Ammon's horn (tissue), 1 donor: ENCODE measurements at regions not wholly inside any gene's neighbourhood (a gene's known extent, or its start where the extent isn't known, plus 50 kb on each side); places are given as distances from the start of the nearest gene placed in this dataset.
"Not testable (repeated sequence)": the region's sequence is repeated elsewhere in the genome, so short reads cannot be mapped to it uniquely, and the experiment has no call there.

Source experiments
- DNase-seq: peaks from one replicate; pipeline ENCODE4 v3.0.0-alpha.2; 2016; ENCODE audit warnings: low spot score

GRCh38 chr17:72472853-72473390 is 352.1 kb downstream of the SOX9 start:
- not testable (repeated sequence) for DNase-seq

- DNase-seq: no peak
Measured at GRCh38 chr17:72474243-72474642, 353.4 kb downstream of the SOX9 start.

- no peak for DNase-seq
Measured at GRCh38 chr17:72474719-72475477, 354.1 kb downstream of the SOX9 start.

- DNase-seq: no peak
Measured at GRCh38 chr17:72476134-72476533, 355.3 kb downstream of the SOX9 start.

GRCh38 chr17:72476575-72476986 is 355.8 kb downstream of the SOX9 start:
- DNase-seq: peak; percentile 72

- DNase-seq: no peak
Measured at GRCh38 chr17:72477491-72477890, 356.7 kb downstream of the SOX9 start.

- no peak for DNase-seq
Measured at GRCh38 chr17:72479113-72479512, 358.3 kb downstream of the SOX9 start.

- DNase-seq: no peak
Measured at GRCh38 chr17:72481572-72481971, 360.8 kb downstream of the SOX9 start.

GRCh38 chr17:72485596-72485995 is 364.8 kb downstream of the SOX9 start:
- DNase-seq: no peak

GRCh38 chr17:72486806-72487205 is 366.0 kb downstream of the SOX9 start:
- no peak for DNase-seq

GRCh38 chr17:72487731-72488494 is 367.1 kb downstream of the SOX9 start:
- no peak for DNase-seq

GRCh38 chr17:72488555-72489271 is 367.9 kb downstream of the SOX9 start:
- DNase-seq: no peak

- no peak for DNase-seq
Measured at GRCh38 chr17:72489272-72489641, 368.4 kb downstream of the SOX9 start.

- no peak for DNase-seq
Measured at GRCh38 chr17:72491102-72491501, 370.3 kb downstream of the SOX9 start.

- DNase-seq: no peak
Measured at GRCh38 chr17:72492494-72492893, 371.7 kb downstream of the SOX9 start.

- no peak for DNase-seq
Measured at GRCh38 chr17:72492941-72493340, 372.1 kb downstream of the SOX9 start.

- no peak for DNase-seq
Measured at GRCh38 chr17:72494566-72494965, 373.7 kb downstream of the SOX9 start.

GRCh38 chr17:72496461-72496860 is 375.6 kb downstream of the SOX9 start:
- DNase-seq: no peak

GRCh38 chr17:72497915-72498314 is 377.1 kb downstream of the SOX9 start:
- DNase-seq: no peak

GRCh38 chr17:72498364-72499210 is 377.8 kb downstream of the SOX9 start:
- no peak for DNase-seq
